Motor neuron (in vitro differentiated cells): ENCODE measurements at regions not wholly inside any gene's neighbourhood (a gene's known extent, or its start where the extent isn't known, plus 50 kb on each side); places are given as distances from the start of the nearest gene placed in this dataset.

Experiments
- ATAC-seq, 8 experiments: fragments of 200-7000 bp; cut with Tn5 transposase; replicated peaks in 6 of 8; 2 replicates each; pipeline ENCODE4 v1.8.0; 2021; ENCODE audit warnings: mild to moderate bottlenecking in 8 of 8, moderate library complexity in 8 of 8
- H3K27ac ChIP-seq, 2 donors: fragments of 250-450 bp; sonication (Bioruptor Pico); 2 replicates each; pipeline ENCODE4 v1.9.0; 2021; ENCODE audit warnings: antibody characterized with exemption in 2 of 2, mild to moderate bottlenecking in 2 of 2, moderate library complexity in 1 of 2
- H3K4me1 ChIP-seq, 2 donors: fragments of 250-450 bp; sonication (Bioruptor Pico); replicated peaks in 1 of 2; 2 replicates each; pipeline ENCODE4 v1.6.1; 2021; ENCODE audit warnings: antibody characterized with exemption in 2 of 2, mild to moderate bottlenecking in 2 of 2, moderate library complexity in 1 of 2
- H3K4me3 ChIP-seq, 5 donors: fragments of 250-450 bp; sonication (Bioruptor Pico); 2 replicates each; pipeline ENCODE4 v1.9.0; 2021; ENCODE audit warnings: antibody characterized with exemption in 5 of 5, mild to moderate bottlenecking in 5 of 5, moderate library complexity in 4 of 5
- WGBS, 10 experiments: fragments of 450-650 bp; shearing (Covaris generic); methylation state at CpG; one replicate each; pipeline ENCODE4 v1.0.0; 2022; 5-methylcytosine and 5-hydroxymethylcytosine counted together
- in situ Hi-C, 9 experiments: fragments of 400-800 bp; cut with MboI; loops; one replicate each; pipeline ENCODE4 v1.15.0; 2021; ENCODE audit warnings: low sequenced_read_pairs in 9 of 9, low pct_unique_long_range_greater_than_20kb in 2 of 9; ENCODE audit not compliant: unreplicated experiment in 9 of 9

GRCh38 chr2:147524912-147525311, 319.9 kb upstream of the ACVR2A start:
- no peak for ATAC-seq
- Histone ChIP-seq H3K27ac (no peak overlapping the region), H3K4me3 (no peak overlapping the region), H3K4me1 (no peaks in the 10 kb centered on the region)
- WGBS, 10 experiments, result 37 to 100% (median 85%) methylated on average over 1 to 3 of the region's 3 CpGs; no CpG with 5 or more reads in 3 of the 10 experiments
- in situ Hi-C loops, result no loop called here

- in situ Hi-C loops, result no loop called here
- no peak for ATAC-seq
- Histone ChIP-seq H3K4me1 (no peaks in the 10 kb centered on the region), H3K27ac (no peak overlapping the region), H3K4me3 (no peak overlapping the region)
These were observed 321.4 kb upstream of the ACVR2A start for GRCh38 chr2:147523415-147523814.

GRCh38 chr2:147521936-147522335, 322.9 kb upstream of the ACVR2A start:
- no peak overlapping the region for H3K27ac ChIP-seq
- WGBS, 10 experiments, result 33 to 100% (median 85%) methylated on average over 1 to 3 of the region's 3 CpGs
- no peaks in the 10 kb centered on the region for H3K4me1 ChIP-seq
- H3K4me3 ChIP-seq, result no peak overlapping the region
- in situ Hi-C loops, result no loop called here
- no peak for ATAC-seq

GRCh38 chr2:147520817-147521216, 324.0 kb upstream of the ACVR2A start:
- ATAC-seq, result no peak
- 68 to 100% (median 90%) methylated on average over 1 to 3 of the region's 3 CpGs; no CpG with 5 or more reads in 2 of the 10 experiments for WGBS, 10 experiments
- Histone ChIP-seq H3K4me3 (no peak overlapping the region), H3K4me1 (no peaks in the 10 kb centered on the region), H3K27ac (no peak overlapping the region)
- in situ Hi-C loops, result no loop called here

- Histone ChIP-seq H3K27ac (no peak overlapping the region), H3K4me3 (no peak overlapping the region), H3K4me1 (no peaks in the 10 kb centered on the region)
- WGBS, 10 experiments, result 11 to 100% (median 55%) methylated on average over 1 to 2 of the region's 2 CpGs; no CpG with 5 or more reads in 4 of the 10 experiments
- ATAC-seq, result peak in 2 of 8 experiments; percentile 66 to 68
- in situ Hi-C loops, result no loop called here
These were observed 325.7 kb upstream of the ACVR2A start for GRCh38 chr2:147519178-147519577.

GRCh38 chr2:147515213-147515612, 329.6 kb upstream of the ACVR2A start:
- Histone ChIP-seq H3K4me1 (peaks cover 5 to 10% of the 10 kb centered on the region in 2 donors), H3K27ac (no peak overlapping the region), H3K4me3 (no peak overlapping the region)
- WGBS, 10 experiments, result 60 to 100% (median 100%) methylated on average over 1 of the region's 1 CpG; no CpG with 5 or more reads in 1 of the 10 experiments
- ATAC-seq, result no peak
- in situ Hi-C loops, result no loop called here

GRCh38 chr2:147512206-147512605, 332.6 kb upstream of the ACVR2A start:
- Histone ChIP-seq H3K4me1 (peaks cover 5 to 10% of the 10 kb centered on the region in 2 donors), H3K4me3 (no peak overlapping the region), H3K27ac (no peak overlapping the region)
- WGBS, 10 experiments, result 8 to 92% (median 41%) methylated on average over 1 to 5 of the region's 5 CpGs; no CpG with 5 or more reads in 1 of the 10 experiments
- ATAC-seq, result no peak
- in situ Hi-C loops, result no loop called here

- H3K4me3 ChIP-seq, result no peak overlapping the region
- peaks cover 5 to 10% of the 10 kb centered on the region in 2 donors for H3K4me1 ChIP-seq
- ATAC-seq, result peak; percentile 41 to 99 (median 68)
- 13 to 86% (median 69%) methylated on average over 2 to 6 of the region's 6 CpGs; no CpG with 5 or more reads in 3 of the 10 experiments for WGBS, 10 experiments
- in situ Hi-C loops, result no loop called here
- no peak overlapping the region for H3K27ac ChIP-seq
These were observed 333.3 kb upstream of the ACVR2A start for GRCh38 chr2:147511491-147511948.

GRCh38 chr2:147509821-147510220, 335.0 kb upstream of the ACVR2A start:
- no peak overlapping the region for H3K27ac ChIP-seq
- peaks cover 5 to 10% of the 10 kb centered on the region in 2 donors for H3K4me1 ChIP-seq
- H3K4me3 ChIP-seq, result no peak overlapping the region
- no peak for ATAC-seq
- in situ Hi-C loops, result no loop called here

GRCh38 chr2:147506889-147507288, 337.9 kb upstream of the ACVR2A start:
- WGBS, 10 experiments, result 100% methylated on average over 1 of the region's 27 CpGs; no CpG with 5 or more reads in 9 of the 10 experiments
- ATAC-seq, result no peak
- H3K27ac ChIP-seq, result no peak overlapping the region

GRCh38 chr2:147502711-147503290, 342.0 kb upstream of the ACVR2A start:
- H3K4me3 ChIP-seq, result no peak overlapping the region
- 8 to 100% (median 72%) methylated on average over 1 to 3 of the region's 3 CpGs; no CpG with 5 or more reads in 1 of the 10 experiments for WGBS, 10 experiments
- peaks cover 0 to 2% of the 10 kb centered on the region in 2 donors for H3K4me1 ChIP-seq
- in situ Hi-C loops, result no loop called here
- peak in 2 of 8 experiments; percentile 38 to 39 for ATAC-seq
- H3K27ac ChIP-seq, result no peak overlapping the region

More at GRCh38 chr2:147506889-147507288, 337.9 kb upstream of the ACVR2A start:
- Histone ChIP-seq H3K4me3 (no peak overlapping the region), H3K4me1 (peaks cover 2 to 9% of the 10 kb centered on the region in 2 donors)
- in situ Hi-C loops, result no loop called here

GRCh38 chr2:147501968-147502367, 342.9 kb upstream of the ACVR2A start:
- H3K4me1 ChIP-seq, result peaks cover 0 to 2% of the 10 kb centered on the region in 2 donors
- no peak overlapping the region for H3K4me3 ChIP-seq
- no peak for ATAC-seq
- in situ Hi-C loops, result no loop called here
- no peak overlapping the region for H3K27ac ChIP-seq
- WGBS, 10 experiments, result 56 to 100% (median 85%) methylated on average over 1 to 4 of the region's 4 CpGs

GRCh38 chr2:147500819-147501395, 343.9 kb upstream of the ACVR2A start:
- in situ Hi-C loops, result no loop called here
- Histone ChIP-seq H3K4me1 (peaks cover 0 to 2% of the 10 kb centered on the region in 2 donors), H3K4me3 (no peak overlapping the region), H3K27ac (no peak overlapping the region)
- 100% methylated on average over 1 of the region's 1 CpG; no CpG with 5 or more reads in 6 of the 10 experiments for WGBS, 10 experiments
- no peak for ATAC-seq

GRCh38 chr2:147500229-147500628, 344.6 kb upstream of the ACVR2A start:
- WGBS, 10 experiments, result 52 to 95% (median 83%) methylated on average over 2 to 3 of the region's 3 CpGs; no CpG with 5 or more reads in 1 of the 10 experiments
- Histone ChIP-seq H3K4me1 (peaks cover 0 to 2% of the 10 kb centered on the region in 2 donors), H3K4me3 (no peak overlapping the region), H3K27ac (no peak overlapping the region)
- no peak for ATAC-seq
- in situ Hi-C loops, result no loop called here
